ENCODE measurements at regions not wholly inside any gene's neighbourhood (a gene's known extent, or its start where the extent isn't known, plus 50 kb on each side); places are given as distances from the start of the nearest gene placed in this dataset.
A peak's percentile ranks its signal among the peaks of the same experiment; 100 is the strongest.

GRCh38 chr1:228930479-228930957 lies 195.2 kb downstream of the RHOU start:
- no peak for DNase-seq (ENCODE audit: low spot score in 2 of 2)
- ATAC-seq: no peak
- H3K36me3 Mint-ChIP-seq: peaks cover 3 to 7% of the 10 kb centered on the region in 2 donors
- no peak overlapping the region for H3K27ac Mint-ChIP-seq
- peaks cover 13 to 18% of the 10 kb centered on the region in 2 donors for H3K9me3 Mint-ChIP-seq

GRCh38 chr1:228933753-228934152 lies 198.5 kb downstream of the RHOU start:
- H3K27ac Mint-ChIP-seq: no peak overlapping the region
- ATAC-seq: no peak
- peaks cover 0 to 7% of the 10 kb centered on the region in 2 donors for H3K36me3 Mint-ChIP-seq
- H3K9me3 Mint-ChIP-seq: peaks cover 4 to 10% of the 10 kb centered on the region in 2 donors
- no peak for DNase-seq (ENCODE audit: low spot score in 2 of 2)

DNA sequence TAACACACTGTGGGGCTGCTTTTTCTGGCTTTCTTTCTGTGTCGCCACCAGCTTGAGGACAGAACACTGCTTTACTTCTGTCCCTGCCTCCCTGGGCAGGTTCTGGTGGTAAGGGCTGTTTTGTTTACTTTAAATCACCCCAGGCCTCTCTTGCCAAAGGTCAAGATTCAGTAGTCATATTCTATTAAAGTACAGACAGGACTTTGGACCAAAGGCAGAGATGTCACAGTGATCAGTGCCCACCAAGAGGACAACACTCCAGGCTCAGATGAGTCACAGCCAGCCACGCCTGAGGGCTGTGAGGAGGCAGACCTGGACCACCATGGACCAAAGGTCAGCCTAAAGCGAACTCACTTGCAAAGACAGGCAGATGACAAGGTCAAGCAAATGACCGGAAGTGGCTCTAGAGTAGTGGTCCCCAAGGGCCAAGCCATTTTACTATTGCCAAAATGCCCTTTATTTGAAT lies 200.0 kb downstream of the RHOU start:
- no peaks in the 10 kb centered on the region for H3K36me3 Mint-ChIP-seq
- H3K9me3 Mint-ChIP-seq: no peaks in the 10 kb centered on the region
- H3K27ac Mint-ChIP-seq: no peak overlapping the region
- ATAC-seq (no peak), DNase-seq (ENCODE audit: low spot score in 2 of 2) (no peak)

DNA sequence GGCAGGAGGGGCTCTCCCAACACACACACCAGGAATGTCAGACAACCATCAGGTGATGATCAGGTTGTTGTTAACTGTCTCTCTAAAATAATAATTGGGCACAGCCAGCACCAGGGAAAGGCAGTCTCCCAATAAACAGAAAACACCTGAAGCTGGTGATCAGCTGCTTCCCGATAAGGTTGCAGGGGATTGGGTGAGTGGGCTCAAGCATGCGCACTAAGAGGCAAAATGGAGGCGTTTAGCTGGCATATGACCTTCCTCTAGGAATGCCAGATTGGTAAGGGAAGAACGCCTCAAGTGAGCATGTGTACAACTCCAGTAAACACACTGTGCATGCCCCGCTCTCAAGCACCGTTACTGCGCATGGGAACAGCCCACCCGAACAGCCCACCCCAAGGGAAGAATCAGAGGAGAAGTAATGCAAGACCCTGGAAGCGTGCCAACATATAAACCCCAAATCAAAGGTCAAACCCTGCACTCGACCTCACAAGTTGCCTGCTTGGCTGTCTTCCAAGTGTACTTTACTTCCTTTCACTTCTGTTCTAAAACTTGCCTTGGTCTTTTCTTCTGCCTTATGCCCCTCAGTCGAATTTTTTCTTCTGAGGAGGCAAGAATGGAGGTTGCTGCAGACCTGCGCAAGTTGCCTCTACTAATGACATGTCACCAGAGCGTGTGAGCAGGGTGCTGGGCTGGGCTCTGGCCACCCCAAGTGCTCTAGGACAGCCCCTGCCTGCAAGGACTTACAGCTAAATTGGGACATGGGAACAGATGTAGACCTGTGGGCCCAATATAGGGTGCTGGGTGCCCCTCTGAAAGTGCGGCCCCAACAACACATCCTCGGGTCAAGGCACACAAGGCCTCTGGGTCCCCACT lies 200.8 kb downstream of the RHOU start:
- DNase-seq (ENCODE audit: low spot score in 2 of 2) (no peak), ATAC-seq (no peak)
- Mint-ChIP-seq H3K36me3 (no peaks in the 10 kb centered on the region), H3K27ac (no peak overlapping the region), H3K9me3 (no peaks in the 10 kb centered on the region)

GRCh38 chr1:228936881-228937280 lies 201.6 kb downstream of the RHOU start:
- no peaks in the 10 kb centered on the region for H3K36me3 Mint-ChIP-seq
- peak overlapping the region in 1 of 2 donors; percentile 10 for H3K27ac Mint-ChIP-seq
- ATAC-seq: no peak
- H3K9me3 Mint-ChIP-seq: no peaks in the 10 kb centered on the region
- DNase-seq (ENCODE audit: low spot score in 2 of 2): no peak

DNA sequence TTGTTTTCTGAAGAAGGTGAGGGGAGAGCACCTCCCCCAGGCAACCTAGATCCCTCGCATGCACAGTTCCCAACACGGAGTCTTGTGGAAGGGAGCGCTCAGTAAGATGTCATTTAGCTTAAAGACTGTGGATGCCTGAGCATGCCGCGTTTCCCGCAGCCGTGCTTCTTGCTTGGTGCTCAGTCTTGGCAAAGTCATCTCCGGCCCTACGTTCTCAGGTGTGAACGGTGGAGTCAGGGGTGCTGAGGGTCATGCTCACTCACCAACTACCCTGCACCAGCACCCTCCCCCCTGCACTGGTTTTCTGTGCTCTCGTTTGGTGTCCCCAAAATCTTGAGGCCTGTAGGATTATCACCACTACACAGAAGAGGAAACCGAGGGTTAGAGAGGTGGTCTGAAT lies 202.1 kb downstream of the RHOU start:
- H3K27ac Mint-ChIP-seq: no peak overlapping the region
- no peaks in the 10 kb centered on the region for H3K9me3 Mint-ChIP-seq

GRCh38 chr1:228937851-228938536 lies 202.7 kb downstream of the RHOU start:
- no peak for ATAC-seq
- DNase-seq (ENCODE audit: low spot score in 2 of 2): no peak
- peak overlapping the region in 1 of 2 donors; percentile 58 for H3K27ac Mint-ChIP-seq

More for the DNA sequence above, 202.1 kb downstream of the RHOU start:
- ATAC-seq: no peak
- no peaks in the 10 kb centered on the region for H3K36me3 Mint-ChIP-seq
- no peak for DNase-seq (ENCODE audit: low spot score in 2 of 2)

DNA sequence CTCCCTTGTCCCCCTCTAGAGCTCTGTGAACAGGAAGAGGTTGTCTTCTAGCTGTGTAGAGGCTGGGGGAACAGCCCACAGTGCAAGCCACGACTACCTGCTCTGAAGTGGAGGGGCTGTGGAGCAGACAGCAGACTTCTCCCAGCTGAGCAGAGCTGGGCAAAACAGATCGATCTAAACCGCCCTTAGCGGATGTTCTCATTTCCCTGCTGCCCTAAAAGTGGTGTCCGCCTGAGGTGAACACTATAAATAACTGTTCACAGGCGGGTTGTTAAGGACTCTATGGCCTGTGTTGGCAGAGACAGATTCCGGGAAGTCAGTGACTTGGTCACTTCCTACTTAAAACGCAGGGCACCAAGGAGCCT lies 203.2 kb downstream of the RHOU start:
- H3K9me3 Mint-ChIP-seq: no peaks in the 10 kb centered on the region
- no peaks in the 10 kb centered on the region for H3K36me3 Mint-ChIP-seq
- ATAC-seq (peak; percentile 35 to 70), DNase-seq (ENCODE audit: low spot score in 2 of 2) (no peak)
- peak overlapping the region; percentile 58 to 65 for H3K27ac Mint-ChIP-seq

More at GRCh38 chr1:228937851-228938536, 202.7 kb downstream of the RHOU start:
- Mint-ChIP-seq H3K9me3 (no peaks in the 10 kb centered on the region), H3K36me3 (no peaks in the 10 kb centered on the region)

GRCh38 chr1:228939001-228939691 lies 203.9 kb downstream of the RHOU start:
- peak overlapping the region; percentile 56 to 65 for H3K27ac Mint-ChIP-seq
- H3K9me3 Mint-ChIP-seq: no peaks in the 10 kb centered on the region
- ATAC-seq (no peak), DNase-seq (ENCODE audit: low spot score in 2 of 2) (no peak)
- H3K36me3 Mint-ChIP-seq: no peaks in the 10 kb centered on the region

DNA sequence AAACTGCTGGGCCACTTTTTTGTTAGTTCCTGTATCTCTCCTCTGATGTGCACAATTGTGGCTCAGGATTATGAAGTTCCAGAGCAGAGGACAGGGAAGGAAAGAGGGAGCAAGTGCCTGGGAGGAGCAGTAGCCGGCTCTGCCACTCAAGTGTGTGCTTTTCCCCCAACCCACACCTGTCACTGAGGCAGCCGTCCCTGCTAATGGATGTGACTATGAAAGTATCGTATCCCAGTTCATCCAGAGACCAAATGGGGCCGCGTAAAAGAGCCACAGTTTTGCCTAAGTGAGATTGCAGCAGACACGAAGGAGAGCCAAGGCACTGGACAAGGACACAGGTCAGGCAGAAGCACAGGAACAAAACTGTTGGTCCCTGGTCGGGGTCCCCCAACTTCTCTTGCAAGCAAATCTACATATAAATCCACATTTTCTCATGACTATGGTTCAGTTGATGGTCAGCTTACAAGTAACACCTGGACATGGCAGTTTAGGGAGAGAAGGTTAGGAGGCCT lies 204.7 kb downstream of the RHOU start:
- no peaks in the 10 kb centered on the region for H3K36me3 Mint-ChIP-seq
- DNase-seq (ENCODE audit: low spot score in 2 of 2): no peak
- no peak for ATAC-seq
- H3K27ac Mint-ChIP-seq: no peak overlapping the region
- H3K9me3 Mint-ChIP-seq: no peaks in the 10 kb centered on the region

GRCh38 chr1:228940526-228940925 lies 205.2 kb downstream of the RHOU start:
- Mint-ChIP-seq H3K9me3 (no peaks in the 10 kb centered on the region), H3K36me3 (no peaks in the 10 kb centered on the region), H3K27ac (peak overlapping the region in 1 of 2 donors; percentile 3)
- ATAC-seq (no peak), DNase-seq (ENCODE audit: low spot score in 2 of 2) (no peak)

DNA sequence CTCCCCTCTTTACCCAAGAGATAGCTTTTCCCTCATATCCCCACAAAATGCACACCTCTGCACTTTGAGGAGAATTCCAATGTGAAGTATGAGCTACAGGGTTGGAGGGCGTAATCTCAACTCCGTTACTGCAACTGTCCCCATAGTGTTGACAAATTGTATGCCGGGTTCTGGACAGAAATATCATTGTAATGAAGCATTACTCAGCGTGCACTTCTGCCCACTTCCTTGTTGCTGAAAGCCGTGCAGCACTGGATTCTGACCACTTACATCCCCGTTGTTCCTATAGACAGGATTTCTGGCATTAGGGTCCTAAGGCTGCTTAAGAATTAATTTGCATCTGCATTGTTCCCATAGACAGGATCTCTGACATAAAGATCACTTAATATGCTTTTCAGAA lies 205.6 kb downstream of the RHOU start:
- Mint-ChIP-seq H3K9me3 (no peaks in the 10 kb centered on the region), H3K27ac (no peak overlapping the region), H3K36me3 (no peaks in the 10 kb centered on the region)
- DNase-seq (ENCODE audit: low spot score in 2 of 2) (no peak), ATAC-seq (no peak)

DNA sequence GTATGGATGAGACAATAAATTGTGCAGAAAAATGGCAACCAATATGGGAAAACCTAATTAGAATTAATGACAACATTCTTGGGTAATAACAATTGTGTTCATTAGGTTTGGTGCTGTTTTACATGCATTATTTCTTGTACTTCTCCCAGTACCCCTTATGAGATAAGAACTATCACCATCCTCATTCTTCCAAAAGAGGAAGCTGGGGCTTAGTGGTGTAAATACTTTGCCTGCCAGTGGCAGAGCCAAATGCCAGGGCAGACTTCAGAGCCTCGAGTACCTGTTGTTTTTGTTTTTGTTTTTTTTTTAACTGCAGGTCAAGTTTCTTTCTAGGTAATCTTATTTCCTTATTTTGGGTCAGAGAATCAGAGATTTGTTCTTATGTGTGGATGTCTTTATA lies 206.4 kb downstream of the RHOU start:
- no peak for ATAC-seq

DNA sequence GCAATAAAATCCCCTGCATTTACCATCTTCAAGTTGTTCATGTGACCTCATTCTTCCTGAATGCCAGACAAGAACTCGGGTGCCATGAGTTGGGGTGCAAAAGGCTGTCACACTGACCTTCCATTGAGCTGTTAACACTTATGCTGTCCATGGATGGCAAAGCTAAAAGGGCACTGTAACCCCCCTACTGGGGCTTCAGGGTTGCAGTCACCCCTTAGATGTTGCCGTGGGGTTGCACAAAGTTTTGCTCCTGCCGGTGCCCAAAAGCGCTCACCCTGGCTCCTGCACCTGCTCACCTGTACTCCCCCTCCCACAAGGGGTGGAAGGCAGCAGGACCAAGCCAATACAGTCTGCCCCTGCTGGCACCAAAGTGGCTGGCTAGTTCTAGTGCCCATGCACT lies 208.2 kb downstream of the RHOU start:
- no peak overlapping the region for H3K27ac Mint-ChIP-seq
- H3K9me3 Mint-ChIP-seq: no peaks in the 10 kb centered on the region
- no peak for ATAC-seq
- no peak for DNase-seq (ENCODE audit: low spot score in 2 of 2)
- H3K36me3 Mint-ChIP-seq: no peaks in the 10 kb centered on the region

More for the DNA sequence above, 206.4 kb downstream of the RHOU start:
- Mint-ChIP-seq H3K36me3 (no peaks in the 10 kb centered on the region), H3K27ac (no peak overlapping the region), H3K9me3 (no peaks in the 10 kb centered on the region)
- no peak for DNase-seq (ENCODE audit: low spot score in 2 of 2)

DNA sequence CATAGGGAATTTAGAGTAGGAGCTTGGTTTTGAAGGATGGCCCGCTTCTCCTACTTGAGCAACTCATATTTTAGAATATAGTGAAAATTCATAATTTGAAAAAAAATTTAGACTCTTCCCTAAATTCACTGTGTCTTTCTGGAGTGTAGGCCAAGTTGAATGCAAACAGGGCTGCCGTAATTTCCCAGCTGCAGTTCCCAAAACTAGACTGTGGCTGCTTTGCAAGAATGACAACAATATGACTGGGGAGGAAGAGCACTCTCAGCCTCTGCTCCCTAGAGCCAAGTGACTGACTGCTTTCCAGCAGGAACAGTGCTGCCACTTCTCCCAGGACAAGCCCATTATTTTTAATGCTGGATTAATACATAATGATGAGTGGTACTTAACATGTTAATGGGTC lies 209.0 kb downstream of the RHOU start:
- no peak overlapping the region for H3K27ac Mint-ChIP-seq
- no peaks in the 10 kb centered on the region for H3K9me3 Mint-ChIP-seq
- ATAC-seq (no peak), DNase-seq (ENCODE audit: low spot score in 2 of 2) (no peak)
- no peaks in the 10 kb centered on the region for H3K36me3 Mint-ChIP-seq

- ATAC-seq: peak in 1 of 2 donors; percentile 67
- Mint-ChIP-seq H3K36me3 (no peaks in the 10 kb centered on the region), H3K9me3 (no peaks in the 10 kb centered on the region), H3K27ac (no peak overlapping the region)
- no peak for DNase-seq (ENCODE audit: low spot score in 2 of 2)
Observed at GRCh38 chr1:228944935-228945371, 209.7 kb downstream of the RHOU start.

DNA sequence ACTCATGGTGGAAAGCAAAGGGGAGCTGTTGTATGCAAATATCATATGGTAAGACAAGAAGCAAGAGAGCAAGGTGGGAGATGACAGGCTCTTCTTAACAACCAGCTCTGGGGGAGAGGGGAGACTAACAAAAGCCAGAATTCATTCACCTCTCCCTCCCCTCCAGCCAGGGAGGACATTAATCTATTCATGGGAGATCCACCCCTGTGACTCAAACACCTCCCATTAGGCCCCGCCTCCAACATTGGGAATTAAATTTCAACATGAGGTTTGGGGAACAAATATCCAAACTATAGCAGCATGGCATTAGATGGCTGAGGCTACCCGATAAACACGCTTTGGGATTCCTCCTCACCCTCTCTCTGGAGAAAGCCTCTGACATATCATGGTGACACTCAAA lies 210.6 kb downstream of the RHOU start:
- no peak overlapping the region for H3K27ac Mint-ChIP-seq
- ATAC-seq (no peak), DNase-seq (ENCODE audit: low spot score in 2 of 2) (no peak)
- no peaks in the 10 kb centered on the region for H3K9me3 Mint-ChIP-seq
- H3K36me3 Mint-ChIP-seq: no peaks in the 10 kb centered on the region

All from activated naive CD4-positive, alpha-beta T cell treated with anti-CD3 and anti-CD28 coated beads, Interleukin-2, amount 50 U/mL, for 72 hours (primary cell).